GM12872 (cell line): ENCODE measurements at regions not wholly inside any gene's neighbourhood (a gene's known extent, or its start where the extent isn't known, plus 50 kb on each side); places are given as distances from the start of the nearest gene placed in this dataset.

Source experiments
- TF ChIP-seq, protein P1 (sequence below): IDR thresholded peaks from 3 replicates; pipeline ENCODE4 v1.5.1; 2011; ENCODE audit warnings: low read depth, mild to moderate bottlenecking, low read length, moderate library complexity; ENCODE audit not compliant: insufficient read depth

DNA sequence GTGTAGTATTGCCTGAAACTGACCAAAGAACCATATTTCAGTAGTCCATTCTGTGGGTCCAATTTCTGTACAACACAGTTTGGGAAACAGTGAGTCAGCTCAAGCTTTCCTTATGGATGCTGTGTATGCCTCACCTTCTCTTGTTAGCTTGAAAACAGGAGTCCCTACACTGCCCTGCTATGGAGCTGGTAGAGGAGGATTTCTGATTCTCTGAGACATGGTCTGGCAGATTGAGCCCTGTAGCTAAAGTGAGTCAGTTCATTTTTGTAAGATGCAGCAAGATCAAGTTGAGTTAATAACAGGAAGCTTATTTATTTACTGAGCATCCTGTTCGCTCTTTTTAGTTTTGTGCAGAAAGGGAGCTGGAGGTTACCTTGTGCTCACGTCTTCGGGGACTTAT, 424.1 kb upstream of the RBMS3 start:
- TF ChIP-seq, protein P1, sequence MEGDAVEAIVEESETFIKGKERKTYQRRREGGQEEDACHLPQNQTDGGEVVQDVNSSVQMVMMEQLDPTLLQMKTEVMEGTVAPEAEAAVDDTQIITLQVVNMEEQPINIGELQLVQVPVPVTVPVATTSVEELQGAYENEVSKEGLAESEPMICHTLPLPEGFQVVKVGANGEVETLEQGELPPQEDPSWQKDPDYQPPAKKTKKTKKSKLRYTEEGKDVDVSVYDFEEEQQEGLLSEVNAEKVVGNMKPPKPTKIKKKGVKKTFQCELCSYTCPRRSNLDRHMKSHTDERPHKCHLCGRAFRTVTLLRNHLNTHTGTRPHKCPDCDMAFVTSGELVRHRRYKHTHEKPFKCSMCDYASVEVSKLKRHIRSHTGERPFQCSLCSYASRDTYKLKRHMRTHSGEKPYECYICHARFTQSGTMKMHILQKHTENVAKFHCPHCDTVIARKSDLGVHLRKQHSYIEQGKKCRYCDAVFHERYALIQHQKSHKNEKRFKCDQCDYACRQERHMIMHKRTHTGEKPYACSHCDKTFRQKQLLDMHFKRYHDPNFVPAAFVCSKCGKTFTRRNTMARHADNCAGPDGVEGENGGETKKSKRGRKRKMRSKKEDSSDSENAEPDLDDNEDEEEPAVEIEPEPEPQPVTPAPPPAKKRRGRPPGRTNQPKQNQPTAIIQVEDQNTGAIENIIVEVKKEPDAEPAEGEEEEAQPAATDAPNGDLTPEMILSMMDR, result no peak

DNA sequence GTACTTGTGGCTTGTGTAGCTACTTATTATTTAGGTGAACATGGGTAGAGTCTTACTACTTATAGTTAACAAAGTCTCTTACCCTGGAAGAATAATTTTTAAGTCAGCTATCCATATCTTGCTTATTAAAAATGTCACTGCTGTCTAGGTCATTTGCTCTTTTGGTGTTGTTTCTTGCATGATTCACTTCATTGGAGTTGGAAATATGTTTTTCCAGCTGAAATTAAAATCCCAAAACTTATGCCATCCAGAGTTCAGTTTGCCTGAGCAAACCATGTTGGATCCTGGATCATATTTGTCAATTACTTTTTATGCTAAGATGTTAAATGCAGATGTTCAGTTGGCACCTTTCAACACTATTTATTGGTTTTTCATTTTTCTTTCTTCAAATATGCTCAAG, 421.0 kb upstream of the RBMS3 start:
- TF ChIP-seq, protein P1, result no peak

DNA sequence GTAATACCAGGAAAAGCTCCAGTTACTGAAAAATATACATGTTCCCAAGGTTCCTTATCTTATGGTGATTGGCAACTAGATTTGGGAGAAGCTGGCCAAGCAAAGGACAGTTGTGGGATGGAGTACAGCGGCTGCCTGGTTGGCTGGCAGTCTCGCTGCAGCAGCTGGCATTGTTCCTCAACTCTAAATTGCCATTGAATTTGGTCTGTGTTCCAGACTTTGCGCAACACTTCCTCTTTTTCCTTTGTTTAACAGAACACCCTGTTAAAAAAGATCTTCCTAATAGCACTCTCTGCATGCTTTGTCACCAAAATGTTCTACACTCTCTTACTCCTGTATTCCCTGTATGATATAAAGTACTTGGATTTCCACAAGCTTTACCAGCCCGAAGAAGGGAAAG, 420.6 kb upstream of the RBMS3 start:
- TF ChIP-seq, protein P1, result no peak

DNA sequence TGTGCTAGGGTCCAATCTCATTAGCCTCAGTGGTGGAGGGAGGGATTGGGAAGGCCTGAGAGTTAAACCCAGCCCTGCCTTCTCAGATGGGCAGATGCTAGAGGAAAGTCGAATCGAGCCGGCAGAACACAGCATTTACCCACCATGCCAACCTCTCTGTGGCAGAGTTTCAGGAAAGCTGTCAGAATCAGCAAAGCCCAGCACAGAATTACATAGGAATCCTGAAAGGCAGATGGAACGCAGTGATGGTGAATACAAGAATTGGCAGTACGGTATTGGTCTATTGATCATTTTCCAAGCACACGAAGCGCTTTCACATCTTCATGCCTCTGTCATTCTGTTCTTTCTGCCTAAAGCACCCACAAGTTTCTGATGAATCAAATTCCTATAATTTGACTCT, 417.7 kb upstream of the RBMS3 start:
- TF ChIP-seq, protein P1, result no peak

DNA sequence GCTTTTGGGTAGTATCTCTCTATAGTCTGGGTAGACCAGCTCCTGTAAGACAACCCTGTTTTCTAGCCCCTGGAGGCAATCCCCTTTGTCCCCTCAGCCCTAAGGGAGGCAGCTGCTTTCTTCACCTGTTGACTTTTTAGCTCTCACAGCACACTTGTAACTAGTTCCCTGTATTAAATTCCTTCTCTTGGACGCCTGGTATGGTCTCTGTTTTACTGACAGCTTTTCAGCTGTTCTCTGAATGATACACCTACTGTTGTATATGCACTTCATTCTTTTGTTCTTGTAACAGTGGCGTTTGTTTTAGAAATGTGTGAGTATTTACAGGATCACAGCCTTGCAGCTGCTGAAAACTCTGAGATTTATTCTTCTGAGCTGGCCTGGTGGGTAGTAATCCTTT, 413.0 kb upstream of the RBMS3 start:
- TF ChIP-seq, protein P1, result no peak

DNA sequence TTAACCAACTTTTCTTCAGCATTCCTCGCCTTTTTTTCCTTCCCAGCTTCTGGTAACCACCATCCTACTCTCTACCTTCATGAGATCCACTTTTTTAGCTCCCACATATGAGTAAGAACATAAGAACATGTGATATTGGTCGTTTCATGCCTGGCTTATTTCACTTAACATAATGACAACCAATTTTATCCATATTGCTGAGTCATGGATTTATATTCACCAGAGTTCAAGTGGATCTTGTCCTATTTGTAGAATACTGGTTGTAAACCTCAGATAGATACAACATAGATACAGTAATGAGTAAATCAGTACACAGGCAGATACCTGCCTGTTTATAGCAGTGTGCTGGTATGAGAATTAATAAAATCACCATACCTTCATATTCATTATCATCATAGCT, 412.0 kb upstream of the RBMS3 start:
- TF ChIP-seq, protein P1, result no peak

DNA sequence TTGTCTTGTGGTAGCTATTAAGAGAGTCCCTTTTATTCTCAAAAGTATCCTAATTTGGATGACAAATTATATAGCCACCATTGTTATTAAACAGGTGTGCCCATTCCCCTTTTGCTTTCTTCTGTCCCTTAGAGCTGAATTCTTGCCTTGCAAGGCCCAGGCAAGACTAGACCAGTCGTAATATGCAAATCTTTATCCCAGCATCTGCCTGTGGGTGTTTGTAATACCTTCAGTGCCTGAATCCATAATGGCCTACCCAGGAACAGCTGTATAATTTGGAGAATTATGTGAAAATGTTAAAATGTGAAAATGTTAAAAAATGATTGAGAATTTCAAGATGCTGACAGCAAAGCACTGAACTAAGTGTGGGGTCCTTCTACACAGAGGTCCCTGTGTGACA, 403.0 kb upstream of the RBMS3 start:
- TF ChIP-seq, protein P1, result no peak

DNA sequence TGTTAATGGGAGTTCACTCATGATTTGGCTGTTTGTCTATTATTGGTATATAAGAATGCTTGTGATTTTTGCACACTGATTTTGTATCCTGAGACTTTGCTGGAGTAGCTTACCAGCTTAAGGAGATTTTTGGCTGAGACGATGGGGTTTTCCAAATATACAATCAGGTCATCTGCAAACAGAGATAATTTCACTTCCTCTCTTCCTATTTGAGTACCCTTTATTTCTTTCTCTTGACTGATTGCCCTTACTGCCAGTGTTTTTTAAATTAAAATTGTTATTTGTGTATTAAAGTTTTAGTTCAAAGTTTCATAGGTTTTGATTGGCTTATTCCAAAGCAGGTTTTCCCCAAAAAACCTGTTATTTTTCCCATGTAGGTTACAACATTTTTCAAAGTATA, 390.5 kb upstream of the RBMS3 start:
- TF ChIP-seq, protein P1, result no peak
